ENCODE measurements at regions not wholly inside any gene's neighbourhood (a gene's known extent, or its start where the extent isn't known, plus 50 kb on each side); places are given as distances from the start of the nearest gene placed in this dataset.

DNA sequence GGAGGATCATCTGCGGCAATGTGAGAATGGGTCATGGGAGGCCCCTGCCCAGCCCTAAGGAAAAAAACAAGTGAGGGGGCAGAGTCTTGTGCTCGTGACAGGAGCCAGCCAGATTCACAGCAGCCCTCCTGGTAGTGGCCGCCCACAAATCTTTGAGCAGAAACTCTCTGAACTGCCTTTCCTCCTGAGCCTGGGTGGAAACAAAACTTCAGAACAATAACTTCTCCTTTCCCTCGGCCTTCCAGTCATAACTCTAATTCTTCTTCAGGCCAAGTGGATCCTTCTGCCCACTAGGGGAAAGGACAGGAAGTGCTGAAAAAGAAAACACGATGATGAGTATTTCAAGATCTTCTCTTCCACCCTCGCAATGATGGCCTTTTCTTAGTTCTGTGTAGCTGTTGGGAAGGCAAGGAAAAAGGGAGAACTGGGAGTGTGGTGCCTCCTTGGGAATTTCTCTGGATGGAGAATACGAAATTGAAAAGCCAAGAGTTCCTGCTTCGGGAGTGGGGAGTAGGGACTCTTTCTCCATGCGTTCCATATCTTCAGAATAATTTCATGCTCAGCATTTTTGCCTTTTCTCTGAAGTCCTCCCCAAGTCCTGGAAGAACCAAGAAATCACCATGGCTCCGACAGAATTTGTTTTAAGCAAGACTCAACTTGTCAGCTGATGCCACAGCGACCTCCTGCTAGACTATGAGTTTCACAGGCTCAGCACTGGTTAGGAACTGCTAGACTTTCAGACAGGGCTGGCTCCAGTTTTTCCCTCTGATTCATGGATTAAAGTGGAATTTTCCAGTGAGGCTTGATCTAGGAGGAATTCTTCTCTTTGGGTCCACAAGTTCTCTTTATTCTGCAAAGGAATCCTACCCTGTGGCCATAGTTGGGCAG is 188.9 kb downstream of the CAND1 start:
- TF ChIP-seq POLR2A (IDR thresholded peaks at IDR 0.05) (no peak), EP300 (IDR thresholded peaks at IDR 0.05) (peak in 1 of 2 donors; percentile 38)
- TF ChIP-seq, protein P1, sequence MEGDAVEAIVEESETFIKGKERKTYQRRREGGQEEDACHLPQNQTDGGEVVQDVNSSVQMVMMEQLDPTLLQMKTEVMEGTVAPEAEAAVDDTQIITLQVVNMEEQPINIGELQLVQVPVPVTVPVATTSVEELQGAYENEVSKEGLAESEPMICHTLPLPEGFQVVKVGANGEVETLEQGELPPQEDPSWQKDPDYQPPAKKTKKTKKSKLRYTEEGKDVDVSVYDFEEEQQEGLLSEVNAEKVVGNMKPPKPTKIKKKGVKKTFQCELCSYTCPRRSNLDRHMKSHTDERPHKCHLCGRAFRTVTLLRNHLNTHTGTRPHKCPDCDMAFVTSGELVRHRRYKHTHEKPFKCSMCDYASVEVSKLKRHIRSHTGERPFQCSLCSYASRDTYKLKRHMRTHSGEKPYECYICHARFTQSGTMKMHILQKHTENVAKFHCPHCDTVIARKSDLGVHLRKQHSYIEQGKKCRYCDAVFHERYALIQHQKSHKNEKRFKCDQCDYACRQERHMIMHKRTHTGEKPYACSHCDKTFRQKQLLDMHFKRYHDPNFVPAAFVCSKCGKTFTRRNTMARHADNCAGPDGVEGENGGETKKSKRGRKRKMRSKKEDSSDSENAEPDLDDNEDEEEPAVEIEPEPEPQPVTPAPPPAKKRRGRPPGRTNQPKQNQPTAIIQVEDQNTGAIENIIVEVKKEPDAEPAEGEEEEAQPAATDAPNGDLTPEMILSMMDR (IDR thresholded peaks at IDR 0.05), result peak; percentile 23 to 42 (median 26)
- 49 to 61% methylated on average over 11 of the region's 11 CpGs for WGBS, 2 donors
- peaks cover 0 to 29% (median 5%) of the 10 kb centered on the region in 4 donors for H3K4me1 ChIP-seq
- peak overlapping the region; percentile 4 to 72 (median 58) for H3K27ac ChIP-seq
- H3K9me3 ChIP-seq, result no peaks in the 10 kb centered on the region
- no peaks in the 10 kb centered on the region for H3K27me3 ChIP-seq
- peak in 1 of 2 donors; percentile 27 for DNase-seq (ENCODE audit: low spot score in 2 of 2)
- no peak overlapping the region for H3K4me3 ChIP-seq
- no peaks in the 10 kb centered on the region for H3K36me3 ChIP-seq

DNA sequence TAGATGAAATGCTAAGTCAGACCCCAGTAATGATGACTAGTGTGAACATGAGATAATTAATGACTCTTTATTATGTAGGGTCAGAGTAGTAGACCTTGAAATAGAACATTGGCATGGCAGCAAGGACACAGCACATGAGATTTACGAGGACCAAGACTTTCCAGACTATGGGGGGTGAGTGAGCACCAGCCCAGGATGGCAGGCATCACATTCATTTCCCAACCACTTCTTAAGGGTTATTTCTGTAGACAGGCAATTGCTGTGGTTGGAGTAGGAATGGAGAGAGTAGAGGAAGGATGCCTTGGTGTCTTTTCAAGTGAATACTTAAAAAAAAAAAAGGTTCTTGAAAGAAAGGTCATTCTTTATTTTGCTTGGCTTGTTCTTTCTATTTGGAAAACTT is 189.4 kb upstream of the DYRK2 start:
- Histone ChIP-seq H3K9me3 (no peaks in the 10 kb centered on the region), H3K4me1 (peaks cover 0 to 29% (median 5%) of the 10 kb centered on the region in 4 donors), H3K27me3 (no peaks in the 10 kb centered on the region), H3K36me3 (no peaks in the 10 kb centered on the region), H3K4me3 (no peak overlapping the region), H3K27ac (no peak overlapping the region)
- DNase-seq (ENCODE audit: low spot score in 2 of 2), result no peak
- TF ChIP-seq, protein P1 (IDR thresholded peaks at IDR 0.05), result no peak
- TF ChIP-seq EP300 (IDR thresholded peaks at IDR 0.05), result no peak
- TF ChIP-seq POLR2A (IDR thresholded peaks at IDR 0.05), result no peak
- 71 to 78% methylated on average over 1 of the region's 1 CpG for WGBS, 2 donors

DNA sequence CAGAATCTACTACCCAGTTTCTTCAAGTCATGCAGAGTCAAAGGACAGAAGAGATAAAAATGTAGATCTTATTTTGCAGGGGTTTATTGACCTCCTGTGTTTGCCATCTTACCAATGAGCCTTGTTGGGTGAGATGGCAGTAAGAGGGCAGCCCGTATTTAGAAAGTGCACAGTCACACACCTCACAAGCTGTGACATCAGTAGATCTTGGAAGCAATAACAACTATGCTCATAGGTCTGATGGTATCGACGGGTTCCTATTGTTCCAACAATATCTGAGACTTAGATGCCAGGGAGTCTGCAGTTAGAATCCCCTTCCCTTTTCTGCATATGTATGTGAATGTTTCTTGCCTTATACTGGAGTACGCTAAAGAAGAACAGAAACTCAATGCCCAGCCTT is 189.0 kb upstream of the DYRK2 start:
- Histone ChIP-seq H3K9me3 (no peaks in the 10 kb centered on the region), H3K4me3 (no peak overlapping the region), H3K4me1 (peaks cover 0 to 29% (median 5%) of the 10 kb centered on the region in 4 donors), H3K36me3 (no peaks in the 10 kb centered on the region), H3K27ac (no peak overlapping the region), H3K27me3 (no peaks in the 10 kb centered on the region)
- no peak for DNase-seq (ENCODE audit: low spot score in 2 of 2)
- TF ChIP-seq EP300 (IDR thresholded peaks at IDR 0.05), result no peak
- TF ChIP-seq, protein P1 (IDR thresholded peaks at IDR 0.05), result no peak
- no peak for TF ChIP-seq POLR2A (IDR thresholded peaks at IDR 0.05)
- 85% methylated on average over 4 of the region's 4 CpGs for WGBS, 2 donors

GRCh38 chr12:67460388-67460787 is 188.2 kb upstream of the DYRK2 start:
- Histone ChIP-seq H3K4me3 (no peak overlapping the region), H3K27me3 (no peaks in the 10 kb centered on the region), H3K36me3 (no peaks in the 10 kb centered on the region), H3K27ac (no peak overlapping the region), H3K4me1 (peaks cover 0 to 29% (median 5%) of the 10 kb centered on the region in 4 donors), H3K9me3 (no peaks in the 10 kb centered on the region)
- no peak for DNase-seq (ENCODE audit: low spot score in 2 of 2)
- 79 to 86% methylated on average over 6 of the region's 6 CpGs for WGBS, 2 donors
- TF ChIP-seq POLR2A (IDR thresholded peaks at IDR 0.05), result no peak
- TF ChIP-seq, protein P1 (IDR thresholded peaks at IDR 0.05), result no peak
- TF ChIP-seq EP300 (IDR thresholded peaks at IDR 0.05), result no peak

DNA sequence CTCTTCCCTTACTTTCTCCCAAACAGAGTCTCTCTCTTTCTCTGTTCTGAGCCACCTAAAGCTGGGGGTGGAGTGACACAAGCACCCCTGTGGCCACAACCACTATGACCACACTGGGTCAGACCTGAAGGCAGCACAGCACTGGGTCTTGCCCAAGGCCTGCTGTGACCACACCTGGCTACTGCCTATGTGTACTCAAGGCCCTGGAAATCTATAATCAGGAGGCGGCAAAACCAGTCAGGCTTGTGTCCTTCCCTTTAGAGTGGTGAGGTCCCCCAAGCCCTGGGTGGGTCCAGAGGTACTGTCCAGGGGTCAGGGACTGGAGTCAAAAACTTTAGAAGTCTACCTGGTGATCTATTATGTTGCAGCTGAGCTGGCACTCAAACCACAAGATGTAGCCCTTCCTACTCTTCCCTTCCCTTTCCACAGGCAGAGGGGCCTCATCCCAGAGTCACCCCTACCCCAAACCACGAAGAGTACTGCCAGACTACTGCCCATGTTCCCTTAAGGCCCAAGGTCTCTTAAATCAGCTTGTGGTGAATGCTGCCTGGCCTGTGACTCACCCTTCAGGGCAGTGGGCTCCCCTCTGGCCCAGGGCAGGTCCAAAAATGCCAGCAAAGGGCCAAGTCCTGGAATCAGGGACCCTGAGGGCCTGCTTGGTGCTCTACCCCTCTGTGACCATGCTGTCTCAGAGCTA is 179.8 kb upstream of the DYRK2 start:
- no peak for DNase-seq (ENCODE audit: low spot score in 2 of 2)
- no peak overlapping the region for H3K27ac ChIP-seq
- WGBS, 2 donors, result 90 to 100% methylated on average over 2 of the region's 2 CpGs

More for the DNA sequence above, 179.8 kb upstream of the DYRK2 start:
- Histone ChIP-seq H3K36me3 (no peaks in the 10 kb centered on the region), H3K9me3 (peaks cover 0 to 9% (median 0%) of the 10 kb centered on the region in 4 donors), H3K27me3 (no peaks in the 10 kb centered on the region), H3K4me1 (peaks cover 0 to 9% (median 0%) of the 10 kb centered on the region in 4 donors), H3K4me3 (no peak overlapping the region)
- TF ChIP-seq EP300 (IDR thresholded peaks at IDR 0.05) (no peak), POLR2A (IDR thresholded peaks at IDR 0.05) (no peak)
- TF ChIP-seq, protein P1 (IDR thresholded peaks at IDR 0.05), result no peak

Measured in tibial nerve (tissue), 4 donors.